B cell (primary cell): ENCODE measurements at regions not wholly inside any gene's neighbourhood (a gene's known extent, or its start where the extent isn't known, plus 50 kb on each side); places are given as distances from the start of the nearest gene placed in this dataset.

Source experiments
- EZH2 ChIP-seq: IDR thresholded peaks from 2 replicates; pipeline ENCODE4 v1.6.1; 2012; ENCODE audit warnings: borderline replicate concordance, low read depth, mild to moderate bottlenecking, moderate library complexity, low read length; ENCODE audit not compliant: insufficient read depth, poor library complexity, severe bottlenecking
- TF ChIP-seq, protein P1 (sequence below): fragments of 200-600 bp; IDR thresholded peaks from one replicate; pipeline ENCODE4 v1.8.0; 2022; ENCODE audit warnings: antibody characterized with exemption, mild to moderate bottlenecking

DNA sequence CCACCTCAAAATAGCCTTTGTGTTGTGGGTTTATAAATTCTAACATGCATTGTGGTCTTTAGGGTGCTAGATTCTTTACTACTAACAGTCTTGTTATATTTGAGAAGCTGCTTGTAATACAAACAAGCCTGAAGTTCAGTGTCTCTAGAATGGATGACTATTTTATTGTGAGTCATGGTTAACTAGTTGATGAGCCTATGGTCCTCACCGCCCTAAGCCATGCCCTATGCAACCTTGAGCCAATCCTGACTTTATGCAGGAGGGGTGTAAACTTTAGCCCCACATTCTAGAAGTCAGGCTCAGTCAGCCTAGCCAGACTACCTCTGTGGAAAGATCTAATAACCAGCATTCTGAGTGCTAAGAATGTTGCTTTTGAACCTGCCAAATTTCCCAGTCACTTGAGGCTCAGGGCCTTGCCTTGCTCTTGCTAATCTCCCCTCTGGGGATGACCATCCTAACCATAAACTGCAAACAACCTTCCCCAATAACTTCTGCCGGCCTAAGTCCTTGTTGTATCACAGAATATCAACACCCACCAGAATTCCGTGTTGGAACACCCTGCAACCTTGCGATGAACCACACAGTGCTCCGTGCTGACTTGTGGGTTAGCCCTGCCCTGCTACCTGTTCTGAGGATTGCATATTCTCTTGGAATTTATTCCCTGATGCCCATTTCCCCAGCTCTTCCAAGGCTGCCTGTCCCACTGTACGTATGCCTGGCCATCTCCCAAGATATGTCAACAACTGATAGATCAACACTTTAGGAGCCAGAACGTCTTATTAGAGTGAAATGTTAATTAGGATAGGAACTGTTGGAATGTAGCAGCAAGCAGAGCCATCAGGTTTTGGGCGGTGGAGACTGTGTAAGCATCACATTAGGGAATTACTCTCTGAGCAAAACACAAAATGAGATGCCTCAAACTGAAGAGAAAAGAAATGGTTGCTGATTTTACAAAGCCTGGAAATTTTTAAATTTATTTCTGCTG, 71.7 kb upstream of the CEP85L start:
- TF ChIP-seq, protein P1, sequence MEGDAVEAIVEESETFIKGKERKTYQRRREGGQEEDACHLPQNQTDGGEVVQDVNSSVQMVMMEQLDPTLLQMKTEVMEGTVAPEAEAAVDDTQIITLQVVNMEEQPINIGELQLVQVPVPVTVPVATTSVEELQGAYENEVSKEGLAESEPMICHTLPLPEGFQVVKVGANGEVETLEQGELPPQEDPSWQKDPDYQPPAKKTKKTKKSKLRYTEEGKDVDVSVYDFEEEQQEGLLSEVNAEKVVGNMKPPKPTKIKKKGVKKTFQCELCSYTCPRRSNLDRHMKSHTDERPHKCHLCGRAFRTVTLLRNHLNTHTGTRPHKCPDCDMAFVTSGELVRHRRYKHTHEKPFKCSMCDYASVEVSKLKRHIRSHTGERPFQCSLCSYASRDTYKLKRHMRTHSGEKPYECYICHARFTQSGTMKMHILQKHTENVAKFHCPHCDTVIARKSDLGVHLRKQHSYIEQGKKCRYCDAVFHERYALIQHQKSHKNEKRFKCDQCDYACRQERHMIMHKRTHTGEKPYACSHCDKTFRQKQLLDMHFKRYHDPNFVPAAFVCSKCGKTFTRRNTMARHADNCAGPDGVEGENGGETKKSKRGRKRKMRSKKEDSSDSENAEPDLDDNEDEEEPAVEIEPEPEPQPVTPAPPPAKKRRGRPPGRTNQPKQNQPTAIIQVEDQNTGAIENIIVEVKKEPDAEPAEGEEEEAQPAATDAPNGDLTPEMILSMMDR, result no peak
- TF ChIP-seq EZH2, result no peak
